Smooth muscle cell (in vitro differentiated cells): ENCODE measurements at regions not wholly inside any gene's neighbourhood (a gene's known extent, or its start where the extent isn't known, plus 50 kb on each side); places are given as distances from the start of the nearest gene placed in this dataset.

Experiments used
- DNase-seq: peaks from one replicate; lab custom pipeline; 2025; ENCODE audit not compliant: unreplicated experiment; lab: John Stamatoyannopoulos, UW
- H2AFZ ChIP-seq: fragments of 200-600 bp; sonication (generic); 2 replicates; pipeline ENCODE4 v1.6.0; 2016; ENCODE audit warnings: antibody characterized with exemption, low read depth, mild to moderate bottlenecking
- H3F3A ChIP-seq: fragments of 200-600 bp; sonication (generic); 2 replicates; pipeline ENCODE4 v1.6.0; 2017; ENCODE audit warnings: antibody characterized with exemption, low read depth
- H3K27ac ChIP-seq: fragments of 200-600 bp; sonication (generic); 2 replicates; pipeline ENCODE4 v1.5.1; 2016; ENCODE audit warnings: low read depth, mild to moderate bottlenecking
- H3K27me3 ChIP-seq: fragments of 200-600 bp; sonication (generic); 2 replicates; pipeline ENCODE4 v1.6.1; 2016; ENCODE audit warnings: low read depth, mild to moderate bottlenecking
- H3K36me3 ChIP-seq: fragments of 200-600 bp; sonication (generic); 2 replicates; pipeline ENCODE4 v1.5.1; 2016; ENCODE audit warnings: low read depth
- H3K4me1 ChIP-seq: fragments of 200-600 bp; sonication (generic); 2 replicates; pipeline ENCODE4 v1.5.1; 2016; ENCODE audit warnings: low read depth
- H3K4me2 ChIP-seq: fragments of 200-600 bp; sonication (generic); 2 replicates; pipeline ENCODE4 v1.6.0; 2016; ENCODE audit warnings: mild to moderate bottlenecking
- H3K4me3 ChIP-seq: fragments of 200-600 bp; sonication (generic); 2 replicates; pipeline ENCODE4 v1.5.1; 2016; ENCODE audit warnings: mild to moderate bottlenecking
- H3K79me2 ChIP-seq: fragments of 200-600 bp; sonication (generic); 2 replicates; pipeline ENCODE4 v1.6.0; 2016; ENCODE audit warnings: low read depth, mild to moderate bottlenecking
- H3K9ac ChIP-seq: fragments of 200-600 bp; sonication (generic); 2 replicates; pipeline ENCODE4 v1.6.0; 2016; ENCODE audit warnings: low read depth
- H3K9me3 ChIP-seq: fragments of 200-600 bp; sonication (generic); replicated peaks from 2 replicates; pipeline ENCODE4 v1.5.1; 2016; ENCODE audit warnings: low read depth
- H4K20me1 ChIP-seq: fragments of 200-600 bp; sonication (generic); 2 replicates; pipeline ENCODE4 v1.6.0; 2016; ENCODE audit warnings: low read depth
- WGBS: methylation state at CpG from one replicate; pipeline ENCODE4 v1.1.7; 2016; ENCODE audit warnings: low lambda C conversion rate; 5-methylcytosine and 5-hydroxymethylcytosine counted together
- TF ChIP-seq, protein P1 (sequence below): fragments of 200-600 bp; sonication (generic); IDR thresholded peaks from 2 replicates; pipeline ENCODE4 v1.5.1; 2017; ENCODE audit warnings: borderline replicate concordance, mild to moderate bottlenecking, antibody characterized with exemption; ENCODE audit not compliant: insufficient read depth, poor library complexity, severe bottlenecking

DNA sequence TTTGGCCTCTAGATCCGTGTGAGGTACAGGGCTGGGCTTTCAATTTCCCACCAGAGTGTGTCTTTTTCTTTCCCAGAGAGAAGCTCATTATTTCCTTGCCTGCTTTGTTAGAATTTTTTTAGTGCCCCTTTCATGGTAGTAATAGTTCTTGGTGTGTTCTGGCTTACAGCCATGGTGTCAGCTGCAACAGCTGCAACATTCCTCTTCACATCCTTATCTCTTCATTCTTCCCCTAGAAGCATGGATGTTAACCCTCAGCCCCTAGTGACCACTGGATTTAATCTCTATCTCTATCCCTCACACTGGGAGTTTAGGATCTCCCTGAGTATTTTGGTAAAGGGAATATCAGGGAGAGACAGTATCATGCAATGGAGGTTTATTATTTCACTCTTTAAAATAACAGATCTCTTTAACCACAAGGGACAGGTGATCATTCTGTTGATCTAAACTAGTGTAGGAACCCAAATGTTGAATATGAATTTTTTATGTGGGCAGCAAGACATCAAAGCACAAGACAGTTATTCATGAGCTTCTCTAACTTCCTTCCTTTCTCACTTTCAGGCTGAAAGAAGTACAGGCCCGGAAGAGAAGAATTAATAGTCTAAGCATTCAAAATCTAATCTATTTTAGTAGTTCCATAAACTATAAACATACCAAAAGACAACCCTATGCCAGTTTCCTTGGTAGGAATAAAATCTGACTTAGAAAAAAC is 160.2 kb downstream of the FAM170A start:
- DNase-seq: no peak
- H3K27ac ChIP-seq: no peak overlapping the region

DNA sequence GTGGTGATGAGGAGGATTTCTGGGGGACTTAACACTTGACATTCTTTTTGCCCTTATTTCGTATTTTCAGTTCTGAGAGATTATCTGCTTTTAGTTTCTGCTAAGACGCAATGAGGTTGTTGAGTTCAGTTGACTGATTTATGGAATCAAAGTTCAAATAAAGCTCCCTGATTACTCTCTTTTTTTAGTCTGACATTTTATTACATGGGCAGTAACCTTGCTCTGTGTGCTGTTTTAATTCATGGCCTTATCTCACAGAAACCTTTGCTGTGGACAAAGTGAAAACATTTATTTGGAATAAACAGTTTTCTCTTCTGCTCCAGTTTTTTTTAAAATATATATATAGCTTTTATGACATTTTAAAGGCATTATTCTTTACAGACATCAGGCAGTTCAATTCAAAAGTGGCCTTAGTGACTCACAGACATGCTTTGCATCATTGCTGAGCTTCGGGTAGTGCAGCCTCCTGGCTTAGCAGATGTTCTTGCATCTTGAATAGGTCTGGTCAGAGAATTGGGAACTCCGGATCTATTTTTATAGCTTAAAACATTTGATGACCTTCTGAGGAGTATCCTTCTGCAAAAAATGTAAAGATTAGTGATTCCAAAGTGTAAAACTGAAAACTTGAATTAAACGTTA is 162.9 kb downstream of the FAM170A start:
- DNase-seq: no peak
- H3K4me1 ChIP-seq: peaks cover 4% of the 10 kb centered on the region
- WGBS: 25% methylated on average over 5 of the region's 5 CpGs
- H3K27ac ChIP-seq: no peak overlapping the region
- no peaks in the 10 kb centered on the region for H3K79me2 ChIP-seq
- no peak overlapping the region for H3K4me2 ChIP-seq
- no peak overlapping the region for H3K4me3 ChIP-seq
- no peak overlapping the region for H3K9ac ChIP-seq
- H2AFZ ChIP-seq: peak overlapping the region; percentile 5
- H4K20me1 ChIP-seq: no peaks in the 10 kb centered on the region
- H3F3A ChIP-seq: peaks cover 6% of the 10 kb centered on the region
- no peaks in the 10 kb centered on the region for H3K9me3 ChIP-seq
- H3K27me3 ChIP-seq: no peaks in the 10 kb centered on the region
- no peaks in the 10 kb centered on the region for H3K36me3 ChIP-seq
- TF ChIP-seq, protein P1, sequence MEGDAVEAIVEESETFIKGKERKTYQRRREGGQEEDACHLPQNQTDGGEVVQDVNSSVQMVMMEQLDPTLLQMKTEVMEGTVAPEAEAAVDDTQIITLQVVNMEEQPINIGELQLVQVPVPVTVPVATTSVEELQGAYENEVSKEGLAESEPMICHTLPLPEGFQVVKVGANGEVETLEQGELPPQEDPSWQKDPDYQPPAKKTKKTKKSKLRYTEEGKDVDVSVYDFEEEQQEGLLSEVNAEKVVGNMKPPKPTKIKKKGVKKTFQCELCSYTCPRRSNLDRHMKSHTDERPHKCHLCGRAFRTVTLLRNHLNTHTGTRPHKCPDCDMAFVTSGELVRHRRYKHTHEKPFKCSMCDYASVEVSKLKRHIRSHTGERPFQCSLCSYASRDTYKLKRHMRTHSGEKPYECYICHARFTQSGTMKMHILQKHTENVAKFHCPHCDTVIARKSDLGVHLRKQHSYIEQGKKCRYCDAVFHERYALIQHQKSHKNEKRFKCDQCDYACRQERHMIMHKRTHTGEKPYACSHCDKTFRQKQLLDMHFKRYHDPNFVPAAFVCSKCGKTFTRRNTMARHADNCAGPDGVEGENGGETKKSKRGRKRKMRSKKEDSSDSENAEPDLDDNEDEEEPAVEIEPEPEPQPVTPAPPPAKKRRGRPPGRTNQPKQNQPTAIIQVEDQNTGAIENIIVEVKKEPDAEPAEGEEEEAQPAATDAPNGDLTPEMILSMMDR: no peak

More for the DNA sequence above, 160.2 kb downstream of the FAM170A start:
- Histone ChIP-seq H3K9me3 (no peaks in the 10 kb centered on the region), H4K20me1 (no peaks in the 10 kb centered on the region), H2AFZ (no peak overlapping the region), H3K36me3 (no peaks in the 10 kb centered on the region), H3K79me2 (no peaks in the 10 kb centered on the region), H3K9ac (no peak overlapping the region), H3K27me3 (no peaks in the 10 kb centered on the region), H3F3A (peaks cover 6% of the 10 kb centered on the region), H3K4me2 (no peak overlapping the region), H3K4me3 (no peak overlapping the region), H3K4me1 (peaks cover 4% of the 10 kb centered on the region)
- 59% methylated on average over 2 of the region's 2 CpGs for WGBS
- TF ChIP-seq, protein P1: no peak

DNA sequence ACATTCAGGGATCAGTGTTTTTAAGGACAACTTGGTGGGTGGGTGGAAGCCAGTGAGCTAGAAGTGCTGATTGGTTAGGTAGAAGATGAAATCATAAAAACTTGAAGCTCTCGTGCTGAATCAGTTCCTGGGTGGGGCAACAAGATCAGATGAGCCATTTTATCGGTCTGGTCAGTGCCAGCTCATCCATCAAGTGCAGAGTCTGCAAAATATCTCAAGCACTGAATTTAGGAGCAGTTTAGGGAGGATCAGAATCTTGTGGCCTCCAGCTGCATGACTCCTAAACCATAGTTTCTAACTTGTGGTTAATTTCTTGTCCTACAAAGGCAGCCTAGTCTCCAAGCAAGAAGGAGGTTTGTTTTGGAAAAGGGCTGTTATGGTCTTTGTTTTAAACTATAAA is 166.4 kb downstream of the FAM170A start:
- H2AFZ ChIP-seq: peak overlapping the region; percentile 35
- H3K4me2 ChIP-seq: peak overlapping the region; percentile 1
- H3K27ac ChIP-seq: peak overlapping the region; percentile 51

More for the DNA sequence above, 166.4 kb downstream of the FAM170A start:
- DNase-seq: no peak
- Histone ChIP-seq H3K79me2 (no peaks in the 10 kb centered on the region), H3K27me3 (no peaks in the 10 kb centered on the region), H3K9ac (no peak overlapping the region), H3K4me3 (no peak overlapping the region), H3K9me3 (no peaks in the 10 kb centered on the region), H3K36me3 (no peaks in the 10 kb centered on the region), H3F3A (peaks cover 6% of the 10 kb centered on the region), H3K4me1 (peaks cover 4% of the 10 kb centered on the region), H4K20me1 (no peaks in the 10 kb centered on the region)
- TF ChIP-seq, protein P1: no peak
- whole genome bisulfite sequencing: 32% methylated on average over 2 of the region's 2 CpGs
